Panc1 (cell line): ENCODE measurements at regions not wholly inside any gene's neighbourhood (a gene's known extent, or its start where the extent isn't known, plus 50 kb on each side); places are given as distances from the start of the nearest gene placed in this dataset.

Experiments used
- POLR2AphosphoS5 ChIP-seq: IDR thresholded peaks from 2 replicates; pipeline ENCODE4 v1.6.1; 2012; ENCODE audit warnings: mild to moderate bottlenecking, low read depth, low read length, moderate library complexity
- SIN3A ChIP-seq: IDR thresholded peaks from 2 replicates; pipeline ENCODE4 v1.6.1; 2012; ENCODE audit warnings: low read depth, mild to moderate bottlenecking, low read length, moderate library complexity, borderline replicate concordance; ENCODE audit not compliant: insufficient read depth
- TF ChIP-seq, protein P1 (sequence below): fragments of 450-650 bp; IDR thresholded peaks from 2 replicates; pipeline ENCODE4 v1.5.1; 2017; ENCODE audit warnings: mild to moderate bottlenecking
- TF ChIP-seq, protein P2 (sequence below), 2 experiments: IDR thresholded peaks; 2 replicates each; pipeline ENCODE4 v1.6.1; 2011 to 2012; ENCODE audit warnings: low read depth in 2 of 2, control low read depth in 1 of 2, low read length in 1 of 2, mild to moderate bottlenecking in 1 of 2, moderate library complexity in 1 of 2; ENCODE audit not compliant: insufficient read depth in 1 of 2

- TF ChIP-seq, protein P1, sequence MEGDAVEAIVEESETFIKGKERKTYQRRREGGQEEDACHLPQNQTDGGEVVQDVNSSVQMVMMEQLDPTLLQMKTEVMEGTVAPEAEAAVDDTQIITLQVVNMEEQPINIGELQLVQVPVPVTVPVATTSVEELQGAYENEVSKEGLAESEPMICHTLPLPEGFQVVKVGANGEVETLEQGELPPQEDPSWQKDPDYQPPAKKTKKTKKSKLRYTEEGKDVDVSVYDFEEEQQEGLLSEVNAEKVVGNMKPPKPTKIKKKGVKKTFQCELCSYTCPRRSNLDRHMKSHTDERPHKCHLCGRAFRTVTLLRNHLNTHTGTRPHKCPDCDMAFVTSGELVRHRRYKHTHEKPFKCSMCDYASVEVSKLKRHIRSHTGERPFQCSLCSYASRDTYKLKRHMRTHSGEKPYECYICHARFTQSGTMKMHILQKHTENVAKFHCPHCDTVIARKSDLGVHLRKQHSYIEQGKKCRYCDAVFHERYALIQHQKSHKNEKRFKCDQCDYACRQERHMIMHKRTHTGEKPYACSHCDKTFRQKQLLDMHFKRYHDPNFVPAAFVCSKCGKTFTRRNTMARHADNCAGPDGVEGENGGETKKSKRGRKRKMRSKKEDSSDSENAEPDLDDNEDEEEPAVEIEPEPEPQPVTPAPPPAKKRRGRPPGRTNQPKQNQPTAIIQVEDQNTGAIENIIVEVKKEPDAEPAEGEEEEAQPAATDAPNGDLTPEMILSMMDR: no peak
- TF ChIP-seq SIN3A: no peak
- TF ChIP-seq, protein P2, sequence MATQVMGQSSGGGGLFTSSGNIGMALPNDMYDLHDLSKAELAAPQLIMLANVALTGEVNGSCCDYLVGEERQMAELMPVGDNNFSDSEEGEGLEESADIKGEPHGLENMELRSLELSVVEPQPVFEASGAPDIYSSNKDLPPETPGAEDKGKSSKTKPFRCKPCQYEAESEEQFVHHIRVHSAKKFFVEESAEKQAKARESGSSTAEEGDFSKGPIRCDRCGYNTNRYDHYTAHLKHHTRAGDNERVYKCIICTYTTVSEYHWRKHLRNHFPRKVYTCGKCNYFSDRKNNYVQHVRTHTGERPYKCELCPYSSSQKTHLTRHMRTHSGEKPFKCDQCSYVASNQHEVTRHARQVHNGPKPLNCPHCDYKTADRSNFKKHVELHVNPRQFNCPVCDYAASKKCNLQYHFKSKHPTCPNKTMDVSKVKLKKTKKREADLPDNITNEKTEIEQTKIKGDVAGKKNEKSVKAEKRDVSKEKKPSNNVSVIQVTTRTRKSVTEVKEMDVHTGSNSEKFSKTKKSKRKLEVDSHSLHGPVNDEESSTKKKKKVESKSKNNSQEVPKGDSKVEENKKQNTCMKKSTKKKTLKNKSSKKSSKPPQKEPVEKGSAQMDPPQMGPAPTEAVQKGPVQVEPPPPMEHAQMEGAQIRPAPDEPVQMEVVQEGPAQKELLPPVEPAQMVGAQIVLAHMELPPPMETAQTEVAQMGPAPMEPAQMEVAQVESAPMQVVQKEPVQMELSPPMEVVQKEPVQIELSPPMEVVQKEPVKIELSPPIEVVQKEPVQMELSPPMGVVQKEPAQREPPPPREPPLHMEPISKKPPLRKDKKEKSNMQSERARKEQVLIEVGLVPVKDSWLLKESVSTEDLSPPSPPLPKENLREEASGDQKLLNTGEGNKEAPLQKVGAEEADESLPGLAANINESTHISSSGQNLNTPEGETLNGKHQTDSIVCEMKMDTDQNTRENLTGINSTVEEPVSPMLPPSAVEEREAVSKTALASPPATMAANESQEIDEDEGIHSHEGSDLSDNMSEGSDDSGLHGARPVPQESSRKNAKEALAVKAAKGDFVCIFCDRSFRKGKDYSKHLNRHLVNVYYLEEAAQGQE (IDR thresholded peaks at IDR 0.05; ENCODE audit: insufficient read depth in 1 of 2, low read depth in 2 of 2, low read length in 1 of 2): no peak
- TF ChIP-seq POLR2AphosphoS5: no peak
These were observed 144.3 kb downstream of the MRPS30 start for GRCh38 chr5:44953078-44953477.
